ENCODE measurements at regions not wholly inside any gene's neighbourhood (a gene's known extent, or its start where the extent isn't known, plus 50 kb on each side); places are given as distances from the start of the nearest gene placed in this dataset.

- DNase-seq, result no peak
These were observed 183.2 kb downstream of the SOX9 start for GRCh38 chr17:72303787-72304733.

GRCh38 chr17:72304859-72305258, 184.0 kb downstream of the SOX9 start:
- DNase-seq, result no peak

- no peak for DNase-seq
These were observed 184.7 kb downstream of the SOX9 start for GRCh38 chr17:72305472-72305871.

DNA sequence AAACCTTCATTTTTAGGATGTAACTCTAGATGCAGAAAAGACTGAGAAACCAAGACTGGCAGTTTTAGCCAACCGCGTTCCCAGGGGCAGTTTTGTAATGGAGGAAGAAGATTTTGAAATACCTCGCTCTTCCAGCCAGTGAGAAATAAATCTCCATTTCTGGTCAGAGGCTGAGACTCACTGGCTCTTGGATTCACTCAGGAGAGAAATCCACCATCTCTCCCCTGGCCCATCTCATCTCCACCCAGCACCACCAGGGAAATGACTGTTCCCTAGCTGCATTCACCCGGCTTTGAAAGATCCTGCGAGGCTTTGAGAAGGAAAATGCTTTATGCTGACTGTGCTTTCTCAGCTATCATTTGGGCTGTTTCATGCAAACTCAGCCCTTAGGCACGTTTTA, 185.2 kb downstream of the SOX9 start:
- DNase-seq, result no peak

GRCh38 chr17:72307836-72308235, 187.0 kb downstream of the SOX9 start:
- DNase-seq, result no peak

DNA sequence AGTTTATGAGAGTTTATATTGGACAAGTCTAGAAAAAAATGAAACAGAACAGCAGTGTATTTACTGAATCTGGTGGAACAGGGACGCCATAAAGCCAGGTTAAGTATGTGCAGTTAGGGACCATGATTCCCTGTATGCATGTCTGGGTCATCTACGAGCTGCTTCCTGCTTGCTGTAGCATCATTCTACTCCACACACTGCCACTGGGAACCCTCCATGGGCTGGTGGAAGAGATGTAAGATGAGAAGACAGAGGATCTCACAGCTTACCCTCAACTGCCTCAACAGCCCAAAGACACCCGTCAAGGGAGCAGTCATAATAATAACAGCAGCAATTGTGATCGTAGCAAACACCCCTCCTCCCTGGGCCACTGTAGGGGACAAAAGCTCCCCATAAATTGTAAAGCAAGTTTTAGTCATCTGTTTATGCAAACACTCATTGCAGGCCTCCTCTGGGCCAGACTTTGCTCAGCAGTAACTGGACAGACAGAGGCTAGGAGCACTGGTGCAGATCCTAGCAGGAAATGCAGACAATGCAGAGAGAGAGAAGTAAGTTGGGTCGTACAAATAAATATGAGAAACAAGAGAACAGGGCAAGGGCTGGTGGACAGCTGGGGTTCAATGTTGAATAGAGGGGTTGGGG, 188.0 kb downstream of the SOX9 start:
- no peak for DNase-seq

DNA sequence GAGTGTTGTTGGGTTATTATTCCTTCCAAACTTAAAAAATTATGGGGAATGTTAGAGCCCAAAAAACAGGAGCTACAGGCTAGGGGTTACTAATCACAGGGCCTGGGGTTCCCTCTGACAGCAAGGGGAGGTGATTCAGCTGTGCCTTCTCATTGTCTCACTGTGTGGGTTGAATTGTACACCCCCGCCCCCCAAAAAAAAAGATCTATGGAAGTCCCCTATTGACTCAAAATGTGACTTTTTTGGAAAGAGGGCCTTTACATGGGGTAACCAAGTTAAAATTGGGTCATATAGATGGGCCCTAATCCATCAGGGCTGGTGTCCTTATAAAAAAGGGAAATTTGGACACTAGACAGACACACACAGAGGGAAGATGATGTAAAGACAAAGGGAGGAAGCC, 190.2 kb downstream of the SOX9 start:
- DNase-seq, result no peak

DNA sequence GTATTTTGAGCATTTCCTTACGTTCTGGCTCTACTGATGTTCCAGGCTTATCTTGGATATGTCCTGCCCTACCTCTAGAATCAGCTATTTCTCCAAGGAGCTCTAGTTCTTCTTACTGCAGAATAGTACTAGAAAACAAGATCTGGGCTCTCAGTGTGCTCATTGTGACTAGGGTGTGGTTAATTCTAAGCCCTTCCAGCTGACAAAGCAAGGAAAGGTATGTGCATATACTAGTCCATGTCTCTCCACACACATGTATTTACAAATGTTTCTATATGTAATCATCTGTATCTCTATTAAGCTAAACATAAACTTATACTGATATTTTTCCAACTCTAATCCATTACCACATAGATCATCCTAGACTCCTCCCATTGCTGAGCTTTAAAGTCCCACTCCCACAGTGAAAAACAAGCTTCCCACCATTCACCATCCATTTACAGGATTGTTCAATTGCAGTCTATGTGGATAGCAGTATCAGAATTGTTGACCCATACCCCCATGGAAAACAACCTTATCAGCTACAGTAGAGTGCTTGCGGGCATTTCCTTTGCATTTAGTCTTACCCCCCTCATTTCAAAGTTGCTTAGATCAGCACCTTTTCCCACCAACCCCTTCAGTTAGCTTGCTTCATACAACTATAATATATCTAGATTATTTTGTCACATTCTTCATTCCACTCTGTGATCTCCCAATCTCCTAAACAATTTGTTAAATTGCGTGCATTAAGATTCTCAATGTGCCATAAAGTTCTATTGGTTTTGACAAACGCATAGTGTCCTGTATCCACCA, 194.5 kb downstream of the SOX9 start:
- DNase-seq, result no peak

GRCh38 chr17:72318131-72318530, 197.3 kb downstream of the SOX9 start:
- DNase-seq, result no peak

DNA sequence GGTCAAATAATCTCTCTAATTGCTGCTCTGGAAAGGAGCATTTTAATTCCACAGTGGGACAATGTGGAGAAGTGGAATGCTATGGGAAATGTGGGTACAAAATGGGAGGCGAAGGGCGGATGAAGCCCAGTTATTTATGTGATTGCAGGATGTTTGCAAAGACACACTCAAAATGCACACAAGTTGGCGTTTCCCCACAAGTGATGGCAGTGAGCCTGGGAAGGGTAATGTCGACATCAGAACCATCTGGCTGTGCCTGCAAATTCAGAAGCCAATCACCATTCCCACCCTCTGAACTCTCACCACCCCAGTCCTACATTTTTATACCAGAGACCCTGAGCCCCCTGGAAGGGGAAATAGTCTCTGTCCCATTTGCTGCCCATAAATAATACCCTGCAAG, 201.1 kb downstream of the SOX9 start:
- DNase-seq, result no peak

DNA sequence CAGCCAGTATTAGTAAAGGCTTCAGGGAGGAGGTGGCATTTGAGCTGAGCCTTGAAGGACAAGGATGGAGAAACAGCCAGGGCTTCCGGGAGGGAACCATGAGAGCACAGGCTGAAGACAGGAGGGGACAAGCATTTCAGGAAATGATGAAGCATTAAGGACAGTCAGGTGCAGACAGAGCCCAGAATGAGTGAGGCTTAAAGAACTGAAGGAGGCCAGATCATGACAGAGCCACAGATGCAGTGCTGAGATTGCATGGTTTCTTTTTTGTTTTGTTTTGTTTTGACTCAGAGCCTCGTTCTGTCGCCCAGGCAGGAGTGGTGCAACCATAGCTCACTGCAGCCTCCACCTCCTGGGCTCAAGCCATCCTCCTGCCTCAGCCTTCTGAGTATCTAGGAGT, 211.5 kb downstream of the SOX9 start:
- DNase-seq, result no peak

DNA sequence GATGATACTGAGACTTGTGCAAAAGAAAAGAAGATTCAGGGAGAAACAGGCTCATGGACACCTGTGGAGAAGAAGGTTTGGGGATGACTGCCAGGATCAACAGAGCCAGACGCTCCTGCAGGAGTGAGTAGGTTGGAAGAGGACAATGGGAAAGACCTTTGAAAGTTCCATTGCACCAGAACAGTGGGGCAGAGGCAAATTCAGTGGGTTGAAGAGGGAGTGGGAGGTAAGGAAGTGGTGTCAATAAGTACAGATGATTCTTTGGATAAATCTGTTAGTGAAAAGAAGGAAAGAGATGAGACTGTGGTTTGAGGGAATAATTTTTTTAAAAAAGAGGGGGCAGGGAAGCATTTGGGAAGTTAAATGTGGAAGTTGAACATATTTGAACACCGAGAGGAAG, 212.8 kb downstream of the SOX9 start:
- DNase-seq, result no peak

- no peak for DNase-seq
These were observed 213.4 kb downstream of the SOX9 start for GRCh38 chr17:72334205-72334604.

DNA sequence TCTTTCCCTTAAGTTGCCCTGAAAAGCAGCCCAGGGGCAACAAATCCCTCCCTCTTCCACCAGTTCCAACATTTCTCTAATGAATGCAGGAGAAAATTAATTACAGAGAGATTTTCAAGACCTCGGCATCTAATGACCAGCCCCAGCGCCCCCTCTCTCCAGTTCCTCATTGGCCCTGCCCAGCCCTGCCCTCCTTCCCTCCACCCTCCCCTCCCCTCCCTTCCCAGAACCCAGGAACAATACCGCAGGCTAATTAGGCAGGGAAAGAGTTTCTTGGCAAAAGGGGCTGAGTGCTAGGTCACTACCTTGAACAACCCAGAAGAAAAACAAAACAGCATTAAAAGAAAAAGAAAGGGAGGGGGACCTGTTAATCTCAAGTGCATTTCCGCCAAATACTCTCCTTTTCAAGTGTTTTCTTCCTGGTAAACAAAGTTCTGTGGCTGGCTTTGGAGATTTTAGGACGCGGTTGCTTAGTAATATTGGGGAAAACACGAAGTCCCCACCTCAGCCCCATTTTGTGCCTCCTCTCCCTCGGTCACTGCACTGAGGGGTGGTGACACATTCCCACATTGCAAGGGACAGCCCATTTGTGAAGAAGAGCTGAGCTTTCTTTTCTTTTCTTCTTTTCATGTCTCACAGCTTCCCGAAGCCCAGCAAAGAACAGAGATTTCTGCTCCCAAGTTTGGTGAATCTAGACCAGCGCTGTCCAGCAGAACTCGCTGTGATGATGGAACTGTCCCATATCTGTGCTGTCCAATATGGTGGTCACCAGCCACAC, 215.4 kb downstream of the SOX9 start:
- no peak for DNase-seq

GRCh38 chr17:72336804-72337070, 215.9 kb downstream of the SOX9 start:
- no peak for DNase-seq

- no peak for DNase-seq
These were observed 217.5 kb downstream of the SOX9 start for GRCh38 chr17:72338304-72338703.

GRCh38 chr17:72338847-72339790, 218.3 kb downstream of the SOX9 start:
- no peak for DNase-seq

- DNase-seq, result no peak
These were observed 220.0 kb downstream of the SOX9 start for GRCh38 chr17:72340836-72341235.

DNA sequence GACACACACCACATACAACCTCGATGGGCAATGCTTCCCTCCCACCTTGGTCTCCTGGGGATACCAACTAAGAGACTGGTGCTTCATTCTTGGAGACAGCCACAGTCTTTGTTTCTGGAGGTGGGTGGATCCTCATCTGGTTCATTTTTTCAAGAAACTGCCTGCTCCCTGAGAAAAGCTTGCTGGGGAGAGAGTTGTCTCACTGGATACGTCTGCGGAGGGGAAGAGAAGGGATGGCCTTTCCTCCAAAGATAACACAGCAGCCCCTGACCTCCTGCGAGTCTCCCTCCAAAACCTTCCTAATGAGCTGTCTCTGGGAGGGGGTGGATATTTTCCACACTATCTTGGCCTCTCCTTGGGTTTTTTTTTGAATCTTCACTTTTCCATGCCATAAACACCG, 221.2 kb downstream of the SOX9 start:
- no peak for DNase-seq

DNA sequence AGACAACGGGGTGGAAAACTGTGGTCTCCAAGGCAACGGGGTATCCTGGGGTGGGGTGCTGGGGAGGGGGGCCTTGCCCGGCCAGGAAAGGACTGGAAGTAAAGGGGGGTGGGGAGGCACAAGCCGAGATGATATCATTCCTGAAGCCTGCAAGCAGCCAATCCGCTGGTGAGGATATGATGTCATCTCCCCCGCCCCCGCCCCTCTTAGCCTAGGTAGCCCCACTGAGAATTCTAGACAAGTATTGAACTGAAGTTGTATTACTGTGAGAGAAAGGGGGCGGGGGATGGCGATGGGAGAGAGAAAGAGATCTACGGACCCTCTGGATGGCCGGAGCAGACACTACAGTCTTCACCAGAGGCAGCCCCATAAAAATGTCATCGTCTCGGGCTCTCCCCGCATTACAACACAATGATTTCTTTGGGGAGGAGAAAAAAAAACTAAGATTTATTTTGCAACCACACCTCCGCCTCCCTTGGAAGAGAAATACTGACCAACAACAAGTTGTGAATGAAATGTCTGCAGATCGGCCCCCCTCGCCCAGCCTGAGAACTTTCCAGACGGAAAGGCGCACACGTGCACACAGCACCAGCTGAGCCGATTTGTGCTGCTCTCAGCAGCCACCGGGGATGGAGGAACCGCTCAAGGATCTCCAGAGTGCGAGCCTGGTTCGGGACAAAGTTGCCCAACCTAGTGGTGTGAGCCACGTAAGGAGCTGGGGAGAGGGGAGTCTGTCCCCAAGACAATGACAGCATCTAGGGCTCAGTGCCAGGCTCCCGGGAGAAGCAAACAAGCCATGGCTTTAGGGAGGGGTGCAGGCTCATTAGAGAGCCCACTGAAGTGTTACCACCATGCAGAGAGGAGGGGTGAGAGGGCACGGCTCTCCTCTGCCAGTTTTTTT, 222.1 kb downstream of the SOX9 start:
- peak in 1 of 2 experiments; percentile 8 for DNase-seq

GRCh38 chr17:72343911-72344310, 223.1 kb downstream of the SOX9 start:
- DNase-seq, result no peak

Data from NCI-H2081 (cell line).